IPS DF 4.7 (cell line): ENCODE measurements at regions not wholly inside any gene's neighbourhood (a gene's known extent, or its start where the extent isn't known, plus 50 kb on each side); places are given as distances from the start of the nearest gene placed in this dataset.

Source experiments
- DNase-seq: peaks from one replicate; pipeline ENCODE4 v3.0.0-alpha.2; 2013; ENCODE audit warnings: low spot score; ENCODE audit errors: extremely low read depth

DNA sequence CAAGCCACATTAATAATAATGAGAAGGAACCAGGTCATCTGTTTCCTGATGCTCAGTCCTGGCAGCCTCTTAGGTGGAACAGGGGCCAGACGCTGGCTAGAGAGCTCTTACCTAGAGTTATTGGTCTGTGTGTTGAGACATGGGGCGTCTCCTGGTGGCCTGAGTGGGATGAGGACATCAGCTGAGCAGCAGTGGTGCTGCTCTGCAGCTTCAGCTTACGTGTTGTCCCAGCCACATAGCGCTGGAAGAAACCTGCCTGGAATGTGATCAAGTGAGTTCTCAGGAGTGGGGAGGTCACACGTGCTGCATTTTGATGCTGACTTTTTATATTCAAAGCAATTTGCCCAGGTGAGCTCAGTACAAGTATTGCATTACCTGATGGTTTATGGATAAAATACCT lies 355.4 kb downstream of the CDH26 start:
- DNase-seq: no peak

- DNase-seq: no peak
These were observed 356.5 kb downstream of the CDH26 start for GRCh38 chr20:60314727-60315126.

GRCh38 chr20:60316476-60317158 lies 358.4 kb downstream of the CDH26 start:
- no peak for DNase-seq

- no peak for DNase-seq
These were observed 359.2 kb downstream of the CDH26 start for GRCh38 chr20:60317401-60317800.

DNA sequence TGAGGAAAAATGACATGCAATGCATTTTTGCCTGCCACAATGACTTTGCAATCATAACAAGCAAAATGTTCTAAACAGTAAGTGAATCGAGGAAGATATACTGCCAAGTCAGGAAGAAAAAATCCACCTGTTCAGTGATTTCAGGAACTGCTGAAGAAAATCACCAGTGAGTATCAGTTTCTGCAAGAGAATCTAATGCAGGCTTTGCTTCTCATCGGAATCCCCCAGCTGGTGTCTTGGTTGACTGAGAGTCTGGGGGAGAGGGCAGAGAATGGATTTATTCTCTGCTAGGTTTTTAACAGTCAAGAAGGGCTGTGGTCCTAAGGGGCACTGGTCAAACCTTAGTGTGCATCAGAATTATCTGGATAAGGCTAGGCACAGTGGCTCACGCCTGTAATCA lies 363.4 kb downstream of the CDH26 start:
- no peak for DNase-seq

GRCh38 chr20:60326821-60327220 lies 368.6 kb downstream of the CDH26 start:
- no peak for DNase-seq

GRCh38 chr20:60327971-60328660 lies 369.9 kb downstream of the CDH26 start:
- DNase-seq: no peak

- DNase-seq: no peak
These were observed 372.2 kb downstream of the CDH26 start for GRCh38 chr20:60330461-60330860.

- no peak for DNase-seq
These were observed 373.6 kb downstream of the CDH26 start for GRCh38 chr20:60331688-60332300.

GRCh38 chr20:60332523-60332922 lies 374.3 kb downstream of the CDH26 start:
- DNase-seq: no peak

GRCh38 chr20:60334911-60335310 lies 376.7 kb downstream of the CDH26 start:
- no peak for DNase-seq

DNA sequence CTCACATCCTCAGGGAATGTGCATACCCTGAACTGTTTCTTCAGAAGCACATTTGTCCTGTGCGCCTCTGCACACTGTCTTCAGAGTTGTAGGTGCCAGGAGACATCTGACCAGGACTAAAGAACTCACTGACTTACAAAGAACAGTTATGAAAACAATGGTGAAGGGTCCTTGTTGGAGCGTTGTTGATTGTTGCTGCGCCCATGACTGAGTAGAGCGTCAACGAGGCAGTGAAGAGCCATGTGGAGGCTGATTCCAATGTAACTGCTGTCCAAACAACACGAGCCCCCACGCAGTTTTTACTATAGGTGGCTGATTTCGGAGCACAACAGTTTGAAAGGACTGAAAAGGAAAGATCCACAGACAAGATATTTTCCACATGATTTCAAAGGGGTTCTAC lies 380.3 kb downstream of the CDH26 start:
- no peak for DNase-seq

- DNase-seq: no peak
These were observed 381.5 kb downstream of the CDH26 start for GRCh38 chr20:60339738-60340137.

DNA sequence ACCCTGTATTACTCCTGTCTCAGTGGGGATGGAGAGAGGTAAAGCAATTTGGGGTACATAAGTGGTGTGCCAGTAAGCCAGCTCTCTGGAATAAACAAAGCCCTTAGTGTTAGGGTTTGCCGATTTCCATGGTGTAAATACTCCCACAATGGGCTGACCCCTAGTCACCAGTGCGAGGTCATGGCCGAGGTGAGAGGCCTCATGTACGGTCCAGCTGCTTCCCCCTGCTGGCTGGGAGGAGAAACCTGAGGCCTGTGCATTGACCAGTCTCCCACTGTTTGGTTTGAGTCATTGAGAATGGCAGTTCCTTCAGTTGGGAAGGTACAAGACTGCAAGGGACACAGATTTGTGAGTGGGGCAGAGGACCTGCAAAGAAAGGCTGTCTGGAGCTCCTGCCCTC lies 382.0 kb downstream of the CDH26 start:
- no peak for DNase-seq

DNA sequence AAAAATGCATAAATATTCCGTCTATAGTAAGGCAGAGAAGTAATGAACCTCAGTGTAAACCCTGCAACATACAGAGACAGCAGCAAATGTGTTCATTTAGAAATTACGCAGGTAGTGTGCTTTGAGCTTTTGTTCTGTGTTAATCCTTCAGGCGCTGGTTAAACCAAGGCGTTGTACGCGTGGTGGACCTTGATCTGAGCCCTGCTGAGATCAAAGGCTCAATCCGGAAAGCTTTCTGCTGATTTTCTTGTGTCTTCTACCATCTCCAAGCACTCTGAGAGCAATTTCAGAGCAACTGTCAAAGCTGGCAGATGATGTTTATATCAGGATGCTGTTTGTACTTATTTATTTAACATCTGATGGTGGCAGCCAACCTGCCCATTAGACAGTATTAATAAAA lies 382.8 kb downstream of the CDH26 start:
- no peak for DNase-seq

DNA sequence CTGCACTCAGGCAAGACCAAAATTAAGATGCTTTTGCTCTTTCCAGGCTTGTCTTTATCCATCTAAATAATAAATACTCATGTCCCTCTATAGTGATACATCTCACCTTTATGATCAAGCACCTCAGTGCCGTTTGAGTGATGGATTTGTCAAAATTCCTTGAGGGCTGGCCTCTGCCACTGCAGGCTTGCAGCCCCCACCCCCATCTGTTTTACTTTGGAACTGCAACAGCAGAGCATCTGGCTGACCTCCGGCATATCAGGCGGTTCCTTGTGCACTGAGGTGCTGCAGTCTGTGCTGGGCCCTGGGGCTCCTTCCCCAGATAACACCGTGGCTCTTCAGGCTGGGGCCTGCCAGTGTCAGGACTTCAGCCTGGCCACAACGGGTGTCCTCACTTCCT lies 386.9 kb downstream of the CDH26 start:
- no peak for DNase-seq

DNA sequence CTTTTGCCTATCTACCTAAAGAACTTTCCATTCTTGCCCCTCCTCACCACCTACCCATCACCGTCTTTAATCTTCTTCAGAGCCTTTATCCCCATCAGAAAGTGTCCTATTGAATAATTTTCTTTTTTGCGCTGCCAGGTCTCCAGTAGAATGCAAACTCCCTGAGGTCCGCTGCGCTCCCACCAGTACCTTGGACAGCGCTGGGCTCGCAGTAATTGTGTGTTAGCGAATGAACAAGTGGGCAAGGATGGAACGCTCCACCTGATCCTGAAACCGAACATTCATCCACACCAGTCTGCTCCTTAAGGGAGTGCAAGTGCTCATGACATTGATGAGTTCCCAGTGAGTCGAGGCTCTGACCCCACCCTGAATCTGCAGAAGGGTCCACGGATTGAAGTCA lies 391.2 kb downstream of the CDH26 start:
- DNase-seq: no peak

- DNase-seq: no peak
These were observed 393.8 kb downstream of the CDH26 start for GRCh38 chr20:60352017-60352416.

- DNase-seq: no peak
These were observed 394.4 kb downstream of the CDH26 start for GRCh38 chr20:60352596-60352995.

- no peak for DNase-seq
These were observed 395.9 kb downstream of the CDH26 start for GRCh38 chr20:60354024-60354580.

DNA sequence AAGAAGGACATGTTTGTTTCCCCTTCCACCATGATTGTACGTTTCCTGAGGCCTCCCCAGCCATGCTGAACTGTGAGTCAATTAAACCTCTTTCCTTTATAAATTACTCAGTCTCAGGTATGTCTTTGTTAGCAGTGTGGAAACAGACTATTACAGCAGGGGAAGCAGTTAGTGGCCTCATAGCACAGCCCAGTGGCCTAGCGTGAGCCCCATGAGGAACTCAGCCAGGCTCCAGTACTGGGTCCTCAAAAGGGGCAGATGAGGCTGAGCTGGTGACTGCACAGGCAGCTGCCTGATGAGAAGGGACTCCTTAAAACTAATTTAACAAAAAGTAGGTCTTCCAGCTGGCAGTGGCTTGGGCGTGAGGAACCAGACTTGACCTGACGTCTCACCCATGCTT lies 399.9 kb downstream of the CDH26 start:
- no peak for DNase-seq

- DNase-seq: no peak
These were observed 400.8 kb downstream of the CDH26 start for GRCh38 chr20:60359010-60359409.
